Fibroblast of lung (primary cell): ENCODE measurements at regions not wholly inside any gene's neighbourhood (a gene's known extent, or its start where the extent isn't known, plus 50 kb on each side); places are given as distances from the start of the nearest gene placed in this dataset.

ENCODE experiments used
- EZH2 ChIP-seq: IDR thresholded peaks from 2 replicates; pipeline ENCODE4 v1.5.1; 2012; ENCODE audit warnings: low read length, control low read depth, mild to moderate bottlenecking; ENCODE audit errors: missing control alignments
- TF ChIP-seq, protein P1 (sequence below), 2 donors: IDR thresholded peaks in 1 of 2; conservative IDR thresholded peaks in 1 of 2; 1 replicate in 1 of 2; 2 replicates in 1 of 2; pipeline ENCODE4 v1.5.1; 2011 to 2012; ENCODE audit warnings: low read length in 2 of 2, control low read depth in 1 of 2, inconsistent platforms in 1 of 2, low read depth in 1 of 2, mild to moderate bottlenecking in 1 of 2

DNA sequence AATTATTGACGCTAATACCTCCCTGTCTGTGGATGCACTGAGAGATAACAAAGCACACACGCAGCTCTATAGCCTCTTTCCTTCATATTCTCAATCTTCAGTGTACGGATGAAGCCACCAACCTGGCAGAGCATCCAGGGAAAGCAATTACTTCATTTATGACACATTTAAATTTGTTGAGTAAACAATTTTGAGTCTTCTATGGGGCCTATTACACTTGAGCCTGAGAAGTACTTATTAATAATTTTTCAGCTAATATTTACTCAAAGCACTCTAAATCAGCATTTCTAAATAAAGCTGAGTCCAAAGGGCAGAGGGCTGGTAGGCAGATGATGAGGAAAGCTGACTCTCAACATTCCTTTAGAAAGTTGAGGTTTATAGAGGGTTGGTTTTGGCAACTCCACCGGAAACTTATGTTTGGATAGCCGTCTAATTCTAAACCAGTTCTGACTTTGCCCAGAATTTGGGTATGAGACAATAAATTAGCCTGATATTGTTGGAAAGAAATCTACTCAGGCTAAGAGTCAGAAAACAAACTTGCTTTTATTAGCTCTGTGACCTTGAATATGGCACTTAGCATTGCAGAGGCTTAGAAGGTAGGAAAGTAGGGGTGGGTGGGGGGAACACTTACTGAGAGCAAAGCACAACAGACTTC, 643.5 kb downstream of the CDH11 start:
- TF ChIP-seq, protein P1, sequence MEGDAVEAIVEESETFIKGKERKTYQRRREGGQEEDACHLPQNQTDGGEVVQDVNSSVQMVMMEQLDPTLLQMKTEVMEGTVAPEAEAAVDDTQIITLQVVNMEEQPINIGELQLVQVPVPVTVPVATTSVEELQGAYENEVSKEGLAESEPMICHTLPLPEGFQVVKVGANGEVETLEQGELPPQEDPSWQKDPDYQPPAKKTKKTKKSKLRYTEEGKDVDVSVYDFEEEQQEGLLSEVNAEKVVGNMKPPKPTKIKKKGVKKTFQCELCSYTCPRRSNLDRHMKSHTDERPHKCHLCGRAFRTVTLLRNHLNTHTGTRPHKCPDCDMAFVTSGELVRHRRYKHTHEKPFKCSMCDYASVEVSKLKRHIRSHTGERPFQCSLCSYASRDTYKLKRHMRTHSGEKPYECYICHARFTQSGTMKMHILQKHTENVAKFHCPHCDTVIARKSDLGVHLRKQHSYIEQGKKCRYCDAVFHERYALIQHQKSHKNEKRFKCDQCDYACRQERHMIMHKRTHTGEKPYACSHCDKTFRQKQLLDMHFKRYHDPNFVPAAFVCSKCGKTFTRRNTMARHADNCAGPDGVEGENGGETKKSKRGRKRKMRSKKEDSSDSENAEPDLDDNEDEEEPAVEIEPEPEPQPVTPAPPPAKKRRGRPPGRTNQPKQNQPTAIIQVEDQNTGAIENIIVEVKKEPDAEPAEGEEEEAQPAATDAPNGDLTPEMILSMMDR (conservative IDR thresholded peaks at IDR 0.05 in 1 of 2, IDR thresholded peaks at IDR 0.05 in 1 of 2; ENCODE audit: low read depth in 1 of 2, low read length in 2 of 2) = no peak
- no peak for TF ChIP-seq EZH2
